HEK293 (cell line): ENCODE measurements at regions not wholly inside any gene's neighbourhood (a gene's known extent, or its start where the extent isn't known, plus 50 kb on each side); places are given as distances from the start of the nearest gene placed in this dataset.

ENCODE experiments used
- CTCF ChIA-PET: fragments of 350-600 bp; formaldehyde crosslinking; extraction: SDS; loops from one replicate; lab custom pipeline; 2021; ENCODE audit warnings: antibody characterized with exemption; lab: Yijun Ruan, JAX
- POLR2A ChIA-PET: fragments of 300-600 bp; formaldehyde crosslinking; extraction: SDS; loops from one replicate; lab custom pipeline; 2020; ENCODE audit warnings: antibody characterized with exemption, inconsistent platforms; lab: Yijun Ruan, JAX
- H3K27ac ChIP-seq: fragments of 200-500 bp; sonication (Bioruptor generic); 2 replicates; pipeline ENCODE4 v1.5.1; 2014; ENCODE audit warnings: low read depth, low read length, control low read depth, inconsistent platforms; ENCODE audit errors: extremely low read depth
- H3K36me3 ChIP-seq, 2 experiments: fragments of 200-500 bp in 1 of 2; sonication (Bioruptor generic) in 1 of 2; 1 replicate in 1 of 2; 2 replicates in 1 of 2; pipeline ENCODE4 v1.5.1; 2014 to 2017; ENCODE audit warnings: inconsistent platforms in 2 of 2, low read length in 2 of 2; ENCODE audit not compliant: control insufficient read depth in 2 of 2, insufficient read depth in 1 of 2
- H3K4me1 ChIP-seq: fragments of 200-500 bp; sonication (Bioruptor generic); 2 replicates; pipeline ENCODE4 v1.5.1; 2014; ENCODE audit warnings: mild to moderate bottlenecking, low read length, inconsistent platforms; ENCODE audit not compliant: control insufficient read depth, insufficient read depth
- H3K4me3 ChIP-seq: 2 replicates; pipeline ENCODE4 v1.5.1; 2011; ENCODE audit warnings: low read depth, mild to moderate bottlenecking, control low read depth, low read length, moderate library complexity
- H3K9me3 ChIP-seq: fragments of 200-500 bp; sonication (Bioruptor generic); 2 replicates; pipeline ENCODE4 v1.5.1; 2014; ENCODE audit warnings: low read depth, low read length, inconsistent platforms; ENCODE audit not compliant: control insufficient read depth, insufficient read depth
- GLI4 ChIP-seq: fragments of 450-650 bp; formaldehyde crosslinking; IDR thresholded peaks from 2 replicates; pipeline ENCODE4 v1.5.1; 2016; ENCODE audit warnings: missing biosample characterization, missing genetic modification characterization
- OSR2 ChIP-seq: fragments of 450-650 bp; formaldehyde crosslinking; IDR thresholded peaks from 2 replicates; pipeline ENCODE4 v1.5.1; 2016; ENCODE audit warnings: missing biosample characterization, missing genetic modification characterization
- SP3 ChIP-seq: fragments of 450-650 bp; formaldehyde crosslinking; IDR thresholded peaks from 2 replicates; pipeline ENCODE4 v1.5.1; 2016; ENCODE audit warnings: missing biosample characterization, missing genetic modification characterization
- SP7 ChIP-seq: fragments of 450-650 bp; formaldehyde crosslinking; IDR thresholded peaks from 2 replicates; pipeline ENCODE4 v1.5.1; 2016; ENCODE audit warnings: missing biosample characterization, missing genetic modification characterization
- ZBTB48 ChIP-seq: fragments of 450-650 bp; formaldehyde crosslinking; IDR thresholded peaks from 2 replicates; pipeline ENCODE4 v1.5.1; 2016; ENCODE audit warnings: missing biosample characterization, missing genetic modification characterization
- ZNF121 ChIP-seq: fragments of 450-650 bp; formaldehyde crosslinking; IDR thresholded peaks from 2 replicates; pipeline ENCODE4 v1.5.1; 2016; ENCODE audit warnings: missing biosample characterization, missing genetic modification characterization
- ZNF211 ChIP-seq: fragments of 450-650 bp; formaldehyde crosslinking; IDR thresholded peaks from 2 replicates; pipeline ENCODE4 v1.5.1; 2016; ENCODE audit warnings: low read depth, missing biosample characterization, missing genetic modification characterization
- ZNF366 ChIP-seq: fragments of 450-650 bp; formaldehyde crosslinking; conservative IDR thresholded peaks from 2 replicates; pipeline ENCODE4 v1.5.1; 2016; ENCODE audit warnings: missing biosample characterization, missing genetic modification characterization
- ZNF488 ChIP-seq: fragments of 450-650 bp; formaldehyde crosslinking; IDR thresholded peaks from 2 replicates; pipeline ENCODE4 v1.5.1; 2016; ENCODE audit warnings: missing biosample characterization, missing genetic modification characterization
- ZNF548 ChIP-seq: fragments of 450-650 bp; formaldehyde crosslinking; IDR thresholded peaks from 2 replicates; pipeline ENCODE4 v1.5.1; 2016; ENCODE audit warnings: missing biosample characterization, missing genetic modification characterization
- ZNF571 ChIP-seq: fragments of 450-650 bp; formaldehyde crosslinking; IDR thresholded peaks from 2 replicates; pipeline ENCODE4 v1.5.0; 2017; ENCODE audit warnings: missing biosample characterization, missing genetic modification characterization
- ZNF654 ChIP-seq: fragments of 450-650 bp; formaldehyde crosslinking; IDR thresholded peaks from 2 replicates; pipeline ENCODE4 v1.5.1; 2016; ENCODE audit warnings: low read depth, missing biosample characterization, missing genetic modification characterization
- ZNF747 ChIP-seq: fragments of 450-650 bp; formaldehyde crosslinking; IDR thresholded peaks from 2 replicates; pipeline ENCODE4 v1.5.1; 2016; ENCODE audit warnings: missing biosample characterization, missing genetic modification characterization
- ZNF768 ChIP-seq: fragments of 450-650 bp; formaldehyde crosslinking; IDR thresholded peaks from 2 replicates; pipeline ENCODE4 v1.5.1; 2018; ENCODE audit warnings: missing biosample characterization, mild to moderate bottlenecking, missing genetic modification characterization
- ZNF830 ChIP-seq: fragments of 450-650 bp; IDR thresholded peaks from 2 replicates; pipeline ENCODE4 v1.5.0; 2018; ENCODE audit warnings: missing biosample characterization, missing genetic modification characterization, low read depth, mild to moderate bottlenecking, moderate library complexity
- TF ChIP-seq, protein P1 (sequence below): fragments of 450-650 bp; formaldehyde crosslinking; IDR thresholded peaks from 2 replicates; pipeline ENCODE4 v1.5.1; 2017; ENCODE audit warnings: missing biosample characterization, missing genetic modification characterization
- TF ChIP-seq, protein P2 (sequence below): fragments of 450-650 bp; formaldehyde crosslinking; IDR thresholded peaks from 2 replicates; pipeline ENCODE4 v1.5.1; 2016; ENCODE audit warnings: missing biosample characterization, missing genetic modification characterization
- TF ChIP-seq, protein P3 (sequence below): fragments of 450-650 bp; formaldehyde crosslinking; IDR thresholded peaks from 2 replicates; pipeline ENCODE4 v1.5.1; 2016; ENCODE audit warnings: missing biosample characterization, missing genetic modification characterization
- TF ChIP-seq, protein P4 (sequence below): fragments of 450-650 bp; formaldehyde crosslinking; IDR thresholded peaks from 2 replicates; pipeline ENCODE4 v1.5.1; 2017; ENCODE audit warnings: missing biosample characterization, mild to moderate bottlenecking, missing genetic modification characterization, moderate library complexity

- ChIA-PET POLR2A (no interaction called here), CTCF (interaction anchor here (0.7 to 2.3 kb wide), 8 partner anchors 10 to 331 kb away, joined by 3 to 11 read pairs (median 4); no protein-coding TSS in a partner anchor)
- no peaks in the 10 kb centered on the region for H3K9me3 ChIP-seq
- no peaks in the 10 kb centered on the region for H3K4me1 ChIP-seq
- no peaks in the 10 kb centered on the region for H3K36me3 ChIP-seq
- H3K27ac ChIP-seq: no peak overlapping the region
- H3K4me3 ChIP-seq: no peak overlapping the region
- TF ChIP-seq SP7 (tag by site-specific recombination) (no peak), ZNF366 (tag by site-specific recombination) (no peak), GLI4 (tag by site-specific recombination) (no peak), ZNF211 (tag by site-specific recombination) (no peak)
Observed at GRCh38 chr5:74934949-74935751, 69.0 kb upstream of the FAM169A start.

DNA sequence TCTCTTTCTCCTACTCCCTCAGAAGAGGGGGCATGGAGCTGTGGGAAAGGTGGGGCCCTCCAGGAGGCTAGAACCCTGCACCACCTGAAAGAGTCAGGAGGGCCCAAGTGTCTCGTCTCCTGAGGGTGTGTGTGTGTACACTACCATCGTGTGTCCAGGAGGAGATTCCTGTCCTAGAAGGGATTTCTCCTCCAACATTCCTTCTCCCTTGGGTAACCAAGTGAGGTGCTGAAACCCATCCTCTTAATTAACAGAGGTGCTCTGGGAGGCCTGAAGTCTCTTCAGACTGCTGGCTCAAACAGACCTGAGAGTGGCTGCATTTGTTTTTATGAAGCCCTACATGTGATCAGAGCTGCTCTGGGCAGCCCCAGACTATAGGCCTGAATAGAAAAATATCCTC, 61.1 kb upstream of the FAM169A start:
- ChIA-PET CTCF (interaction anchor here (1.3 kb wide), 1 partner anchor 9 kb away, joined by 3 read pairs; no protein-coding TSS in a partner anchor), POLR2A (no interaction called here)
- no peaks in the 10 kb centered on the region for H3K9me3 ChIP-seq
- no peak overlapping the region for H3K4me3 ChIP-seq
- H3K27ac ChIP-seq: no peak overlapping the region
- no peaks in the 10 kb centered on the region for H3K4me1 ChIP-seq
- H3K36me3 ChIP-seq: no peaks in the 10 kb centered on the region
- no peak for TF ChIP-seq ZNF488 (tag by site-specific recombination)
- TF ChIP-seq ZBTB48 (tag by site-specific recombination): no peak
- TF ChIP-seq ZNF548 (tag by site-specific recombination): no peak
- TF ChIP-seq, protein P1, sequence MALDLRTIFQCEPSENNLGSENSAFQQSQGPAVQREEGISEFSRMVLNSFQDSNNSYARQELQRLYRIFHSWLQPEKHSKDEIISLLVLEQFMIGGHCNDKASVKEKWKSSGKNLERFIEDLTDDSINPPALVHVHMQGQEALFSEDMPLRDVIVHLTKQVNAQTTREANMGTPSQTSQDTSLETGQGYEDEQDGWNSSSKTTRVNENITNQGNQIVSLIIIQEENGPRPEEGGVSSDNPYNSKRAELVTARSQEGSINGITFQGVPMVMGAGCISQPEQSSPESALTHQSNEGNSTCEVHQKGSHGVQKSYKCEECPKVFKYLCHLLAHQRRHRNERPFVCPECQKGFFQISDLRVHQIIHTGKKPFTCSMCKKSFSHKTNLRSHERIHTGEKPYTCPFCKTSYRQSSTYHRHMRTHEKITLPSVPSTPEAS (tag by site-specific recombination): no peak
- no peak for TF ChIP-seq ZNF571 (tag by site-specific recombination)
- TF ChIP-seq OSR2 (tag by site-specific recombination): no peak
- TF ChIP-seq ZNF768 (tag by site-specific recombination): no peak
- TF ChIP-seq SP3 (tag by site-specific recombination): no peak
- no peak for TF ChIP-seq ZNF121
- TF ChIP-seq ZNF830: no peak

DNA sequence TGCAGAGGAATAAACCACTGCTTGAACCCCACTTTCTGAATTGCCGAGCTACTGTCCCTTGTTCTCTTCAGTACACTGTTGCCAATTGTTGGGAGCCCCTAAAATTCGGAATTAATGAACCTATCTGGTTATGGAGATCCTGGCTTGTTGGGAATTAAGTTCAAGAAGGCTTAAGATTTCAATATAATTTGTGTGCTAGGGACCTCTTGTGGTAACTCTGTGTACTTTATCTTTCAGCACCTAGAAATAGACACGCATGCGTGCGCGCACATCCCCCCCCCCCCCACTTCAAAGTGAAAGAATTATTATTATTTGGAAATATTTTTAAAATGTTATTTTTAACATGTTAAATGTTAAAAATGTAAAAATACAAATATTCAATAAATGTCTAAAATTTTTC, 53.3 kb upstream of the FAM169A start:
- ChIA-PET POLR2A (no interaction called here), CTCF (interaction anchor here (0.5 to 4.8 kb wide), 26 partner anchors 9 to 1900 kb away, joined by 3 to 23 read pairs (median 3); partner anchors contain the start of gene FAM169A)
- Histone ChIP-seq H3K9me3 (no peaks in the 10 kb centered on the region), H3K4me1 (peaks cover 2% of the 10 kb centered on the region; the same call in 1 of the 2 replicates), H3K36me3 (no peaks in the 10 kb centered on the region), H3K27ac (no peak overlapping the region), H3K4me3 (no peak overlapping the region)
- no peak for TF ChIP-seq ZNF747 (tag by site-specific recombination)
- TF ChIP-seq, protein P2, sequence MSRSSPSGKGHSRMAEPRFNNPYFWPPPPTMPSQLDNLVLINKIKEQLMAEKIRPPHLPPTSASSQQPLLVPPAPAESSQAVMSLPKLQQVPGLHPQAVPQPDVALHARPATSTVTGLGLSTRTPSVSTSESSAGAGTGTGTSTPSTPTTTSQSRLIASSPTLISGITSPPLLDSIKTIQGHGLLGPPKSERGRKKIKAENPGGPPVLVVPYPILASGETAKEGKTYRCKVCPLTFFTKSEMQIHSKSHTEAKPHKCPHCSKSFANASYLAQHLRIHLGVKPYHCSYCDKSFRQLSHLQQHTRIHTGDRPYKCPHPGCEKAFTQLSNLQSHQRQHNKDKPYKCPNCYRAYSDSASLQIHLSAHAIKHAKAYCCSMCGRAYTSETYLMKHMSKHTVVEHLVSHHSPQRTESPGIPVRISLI: no peak
- TF ChIP-seq, protein P3, sequence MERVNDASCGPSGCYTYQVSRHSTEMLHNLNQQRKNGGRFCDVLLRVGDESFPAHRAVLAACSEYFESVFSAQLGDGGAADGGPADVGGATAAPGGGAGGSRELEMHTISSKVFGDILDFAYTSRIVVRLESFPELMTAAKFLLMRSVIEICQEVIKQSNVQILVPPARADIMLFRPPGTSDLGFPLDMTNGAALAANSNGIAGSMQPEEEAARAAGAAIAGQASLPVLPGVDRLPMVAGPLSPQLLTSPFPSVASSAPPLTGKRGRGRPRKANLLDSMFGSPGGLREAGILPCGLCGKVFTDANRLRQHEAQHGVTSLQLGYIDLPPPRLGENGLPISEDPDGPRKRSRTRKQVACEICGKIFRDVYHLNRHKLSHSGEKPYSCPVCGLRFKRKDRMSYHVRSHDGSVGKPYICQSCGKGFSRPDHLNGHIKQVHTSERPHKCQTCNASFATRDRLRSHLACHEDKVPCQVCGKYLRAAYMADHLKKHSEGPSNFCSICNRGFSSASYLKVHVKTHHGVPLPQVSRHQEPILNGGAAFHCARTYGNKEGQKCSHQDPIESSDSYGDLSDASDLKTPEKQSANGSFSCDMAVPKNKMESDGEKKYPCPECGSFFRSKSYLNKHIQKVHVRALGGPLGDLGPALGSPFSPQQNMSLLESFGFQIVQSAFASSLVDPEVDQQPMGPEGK (tag by site-specific recombination): peak; percentile 28; the same call in 1 of the 2 replicates
- peak; percentile 82 for TF ChIP-seq ZNF654
- TF ChIP-seq, protein P4, sequence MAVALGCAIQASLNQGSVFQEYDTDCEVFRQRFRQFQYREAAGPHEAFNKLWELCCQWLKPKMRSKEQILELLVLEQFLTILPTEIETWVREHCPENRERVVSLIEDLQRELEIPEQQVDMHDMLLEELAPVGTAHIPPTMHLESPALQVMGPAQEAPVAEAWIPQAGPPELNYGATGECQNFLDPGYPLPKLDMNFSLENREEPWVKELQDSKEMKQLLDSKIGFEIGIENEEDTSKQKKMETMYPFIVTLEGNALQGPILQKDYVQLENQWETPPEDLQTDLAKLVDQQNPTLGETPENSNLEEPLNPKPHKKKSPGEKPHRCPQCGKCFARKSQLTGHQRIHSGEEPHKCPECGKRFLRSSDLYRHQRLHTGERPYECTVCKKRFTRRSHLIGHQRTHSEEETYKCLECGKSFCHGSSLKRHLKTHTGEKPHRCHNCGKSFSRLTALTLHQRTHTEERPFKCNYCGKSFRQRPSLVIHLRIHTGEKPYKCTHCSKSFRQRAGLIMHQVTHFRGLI (tag by site-specific recombination): no peak
